NCI-H510A (cell line): ENCODE measurements at regions not wholly inside any gene's neighbourhood (a gene's known extent, or its start where the extent isn't known, plus 50 kb on each side); places are given as distances from the start of the nearest gene placed in this dataset.
"Not testable (repeated sequence)": the region's sequence is repeated elsewhere in the genome, so short reads cannot be mapped to it uniquely, and the experiment has no call there.

ENCODE experiments used
- DNase-seq: peaks from one replicate; lab custom pipeline; 2025; lab: John Stamatoyannopoulos, UW

- no peak for DNase-seq
These were observed 83.6 kb downstream of the PLEKHG1 start for GRCh38 chr6:150683320-150683719.

- no peak for DNase-seq
These were observed 84.5 kb downstream of the PLEKHG1 start for GRCh38 chr6:150684161-150684560.

- no peak for DNase-seq
These were observed 85.2 kb downstream of the PLEKHG1 start for GRCh38 chr6:150684714-150685459.

- DNase-seq, result peak; percentile 22
These were observed 86.2 kb downstream of the PLEKHG1 start for GRCh38 chr6:150685860-150686259.

GRCh38 chr6:150686566-150686965, 86.9 kb downstream of the PLEKHG1 start:
- no peak for DNase-seq

- DNase-seq, result no peak
These were observed 87.8 kb downstream of the PLEKHG1 start for GRCh38 chr6:150687508-150687907.

- DNase-seq, result no peak
These were observed 90.4 kb downstream of the PLEKHG1 start for GRCh38 chr6:150689900-150690590.

GRCh38 chr6:150690681-150691080, 91.0 kb downstream of the PLEKHG1 start:
- DNase-seq, result no peak

- DNase-seq, result no peak
These were observed 91.8 kb downstream of the PLEKHG1 start for GRCh38 chr6:150691463-150691862.

- DNase-seq, result no peak
These were observed 92.9 kb downstream of the PLEKHG1 start for GRCh38 chr6:150692604-150693003.

GRCh38 chr6:150694889-150695288, 95.2 kb downstream of the PLEKHG1 start:
- DNase-seq, result no peak

- no peak for DNase-seq
These were observed 96.0 kb downstream of the PLEKHG1 start for GRCh38 chr6:150695652-150696051.

- DNase-seq, result no peak
These were observed 96.5 kb downstream of the PLEKHG1 start for GRCh38 chr6:150696190-150696589.

- DNase-seq, result not testable (repeated sequence)
These were observed 97.2 kb downstream of the PLEKHG1 start for GRCh38 chr6:150696918-150697317.

- no peak for DNase-seq
These were observed 97.8 kb downstream of the PLEKHG1 start for GRCh38 chr6:150697515-150697914.

GRCh38 chr6:150698391-150698790, 98.7 kb downstream of the PLEKHG1 start:
- no peak for DNase-seq

GRCh38 chr6:150702675-150703074, 103.0 kb downstream of the PLEKHG1 start:
- DNase-seq, result no peak

GRCh38 chr6:150704447-150705192, 104.9 kb downstream of the PLEKHG1 start:
- no peak for DNase-seq

- DNase-seq, result no peak
These were observed 105.7 kb downstream of the PLEKHG1 start for GRCh38 chr6:150705392-150705791.

- DNase-seq, result no peak
These were observed 110.6 kb downstream of the PLEKHG1 start for GRCh38 chr6:150710236-150710635.

GRCh38 chr6:150711061-150711460, 111.4 kb downstream of the PLEKHG1 start:
- DNase-seq, result no peak

- no peak for DNase-seq
These were observed 112.2 kb downstream of the PLEKHG1 start for GRCh38 chr6:150711584-150712504.
